HG02885 (cell line): ENCODE measurements at regions not wholly inside any gene's neighbourhood (a gene's known extent, or its start where the extent isn't known, plus 50 kb on each side); places are given as distances from the start of the nearest gene placed in this dataset.
A peak's percentile ranks its signal among the peaks of the same experiment; 100 is the strongest.

ENCODE experiments used
- ATAC-seq: cut with Tn5 transposase; IDR thresholded peaks from one replicate; pipeline ENCODE4 v1.9.1; 2021; ENCODE audit warnings: mild to moderate bottlenecking; ENCODE audit not compliant: unreplicated experiment, poor library complexity

- no peak for ATAC-seq
Measured at GRCh38 chr11:8794126-8794525, 111.5 kb downstream of the RPL27A start.

GRCh38 chr11:8794677-8795103 is 112.1 kb downstream of the RPL27A start:
- no peak for ATAC-seq

GRCh38 chr11:8796941-8797340 is 114.0 kb upstream of the AKIP1 start:
- no peak for ATAC-seq

- ATAC-seq = no peak
Measured at GRCh38 chr11:8799273-8799672, 111.7 kb upstream of the AKIP1 start.

GRCh38 chr11:8800520-8801110 is 110.4 kb upstream of the AKIP1 start:
- no peak for ATAC-seq

- ATAC-seq = no peak
Measured at GRCh38 chr11:8801121-8801520, 109.9 kb upstream of the AKIP1 start.

GRCh38 chr11:8802251-8802650 is 108.7 kb upstream of the AKIP1 start:
- ATAC-seq = no peak

GRCh38 chr11:8803973-8804372 is 107.0 kb upstream of the AKIP1 start:
- ATAC-seq = no peak

GRCh38 chr11:8805296-8805695 is 105.7 kb upstream of the AKIP1 start:
- no peak for ATAC-seq

GRCh38 chr11:8806974-8807373 is 104.0 kb upstream of the AKIP1 start:
- no peak for ATAC-seq

GRCh38 chr11:8807544-8808225 is 103.3 kb upstream of the AKIP1 start:
- no peak for ATAC-seq

GRCh38 chr11:8808226-8808585 is 102.8 kb upstream of the AKIP1 start:
- no peak for ATAC-seq

- no peak for ATAC-seq
Measured at GRCh38 chr11:8809241-8809938, 101.6 kb upstream of the AKIP1 start.

- no peak for ATAC-seq
Measured at GRCh38 chr11:8809939-8810539, 101.0 kb upstream of the AKIP1 start.

GRCh38 chr11:8810540-8811301 is 100.3 kb upstream of the AKIP1 start:
- ATAC-seq = no peak

- no peak for ATAC-seq
Measured at GRCh38 chr11:8811571-8811970, 99.4 kb upstream of the AKIP1 start.

GRCh38 chr11:8812438-8812837 is 98.6 kb upstream of the AKIP1 start:
- no peak for ATAC-seq

GRCh38 chr11:8813658-8814057 is 97.3 kb upstream of the AKIP1 start:
- peak; percentile 74 for ATAC-seq

GRCh38 chr11:8814209-8814922 is 96.6 kb upstream of the AKIP1 start:
- ATAC-seq = no peak

- no peak for ATAC-seq
Measured at GRCh38 chr11:8814923-8815240, 96.1 kb upstream of the AKIP1 start.
